Activated naive CD8-positive, alpha-beta T cell treated with anti-CD3 and anti-CD28 coated beads, Interleukin-2, amount 50 U/mL, for 24 hours (primary cell): ENCODE measurements at regions not wholly inside any gene's neighbourhood (a gene's known extent, or its start where the extent isn't known, plus 50 kb on each side); places are given as distances from the start of the nearest gene placed in this dataset.

Experiments used
- ATAC-seq: fragments of 150-1000 bp; cut with Tn5 transposase; one replicate; pipeline ENCODE4 v1.10.0; 2021
- DNase-seq: peaks from one replicate; pipeline ENCODE4 v3.0.0; 2021
- H3K27ac Mint-ChIP-seq: one replicate; pipeline ENCODE4 v1.8.0; 2021; ENCODE audit warnings: mild to moderate bottlenecking, mixed read lengths
- H3K27me3 Mint-ChIP-seq: one replicate; pipeline ENCODE4 v1.8.0; 2021; ENCODE audit warnings: mixed read lengths
- H3K36me3 Mint-ChIP-seq: one replicate; pipeline ENCODE4 v1.8.0; 2021; ENCODE audit warnings: low read depth, mixed read lengths
- H3K4me1 Mint-ChIP-seq: one replicate; pipeline ENCODE4 v1.8.0; 2021; ENCODE audit warnings: mixed read lengths
- H3K4me3 Mint-ChIP-seq: one replicate; pipeline ENCODE4 v1.8.0; 2021; ENCODE audit warnings: mild to moderate bottlenecking, moderate library complexity, mixed read lengths
- H3K9me3 Mint-ChIP-seq: one replicate; pipeline ENCODE4 v1.8.0; 2021; ENCODE audit warnings: mixed read lengths

- ATAC-seq (no peak), DNase-seq (no peak)
- Mint-ChIP-seq H3K27ac (no peak overlapping the region), H3K27me3 (peaks cover 2% of the 10 kb centered on the region), H3K4me1 (no peaks in the 10 kb centered on the region), H3K4me3 (no peak overlapping the region), H3K9me3 (no peaks in the 10 kb centered on the region), H3K36me3 (no peaks in the 10 kb centered on the region)
Observed at GRCh38 chr10:28965937-28966336, 288.6 kb downstream of the BAMBI start.

DNA sequence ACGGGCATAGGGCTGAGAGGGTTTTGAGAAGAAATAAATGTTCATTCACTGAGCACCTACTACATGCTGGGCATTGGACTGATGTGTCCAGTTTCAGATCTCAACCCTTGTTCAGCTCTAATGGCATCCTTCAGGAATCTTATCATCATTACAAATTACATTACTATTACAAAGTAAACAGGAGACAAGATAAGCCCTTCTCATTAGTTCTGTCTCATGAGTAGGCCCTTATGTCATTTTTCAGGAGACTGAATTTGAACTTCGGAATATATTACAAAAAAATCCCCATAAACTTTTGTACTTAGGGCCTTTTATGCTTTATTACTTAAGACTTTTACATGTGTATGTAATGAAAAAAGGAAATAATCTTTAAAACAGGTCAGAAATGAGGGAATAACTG is 289.7 kb downstream of the BAMBI start:
- H3K4me1 Mint-ChIP-seq = no peaks in the 10 kb centered on the region
- peaks cover 2% of the 10 kb centered on the region for H3K27me3 Mint-ChIP-seq
- no peak overlapping the region for H3K4me3 Mint-ChIP-seq
- ATAC-seq (no peak), DNase-seq (no peak)
- no peaks in the 10 kb centered on the region for H3K36me3 Mint-ChIP-seq
- H3K27ac Mint-ChIP-seq = no peak overlapping the region
- H3K9me3 Mint-ChIP-seq = no peaks in the 10 kb centered on the region

- Mint-ChIP-seq H3K36me3 (no peaks in the 10 kb centered on the region), H3K27me3 (peaks cover 2% of the 10 kb centered on the region), H3K4me1 (no peaks in the 10 kb centered on the region), H3K9me3 (no peaks in the 10 kb centered on the region), H3K4me3 (no peak overlapping the region), H3K27ac (no peak overlapping the region)
- no peak for ATAC-seq
- no peak for DNase-seq
Observed at GRCh38 chr10:28969413-28969812, 292.1 kb downstream of the BAMBI start.

GRCh38 chr10:28970231-28970630 is 292.9 kb downstream of the BAMBI start:
- no peak overlapping the region for H3K4me3 Mint-ChIP-seq
- no peak for DNase-seq
- peaks cover 2% of the 10 kb centered on the region for H3K27me3 Mint-ChIP-seq
- no peak for ATAC-seq
- H3K4me1 Mint-ChIP-seq = no peaks in the 10 kb centered on the region
- H3K27ac Mint-ChIP-seq = no peak overlapping the region
- no peaks in the 10 kb centered on the region for H3K36me3 Mint-ChIP-seq
- H3K9me3 Mint-ChIP-seq = no peaks in the 10 kb centered on the region

- Mint-ChIP-seq H3K4me1 (no peaks in the 10 kb centered on the region), H3K27ac (no peak overlapping the region), H3K36me3 (no peaks in the 10 kb centered on the region), H3K9me3 (no peaks in the 10 kb centered on the region), H3K4me3 (no peak overlapping the region), H3K27me3 (no peaks in the 10 kb centered on the region)
- no peak for ATAC-seq
- no peak for DNase-seq
Observed at GRCh38 chr10:28971255-28971654, 293.9 kb downstream of the BAMBI start.

- ATAC-seq = no peak
Observed at GRCh38 chr10:28971764-28972163, 294.4 kb downstream of the BAMBI start.

DNA sequence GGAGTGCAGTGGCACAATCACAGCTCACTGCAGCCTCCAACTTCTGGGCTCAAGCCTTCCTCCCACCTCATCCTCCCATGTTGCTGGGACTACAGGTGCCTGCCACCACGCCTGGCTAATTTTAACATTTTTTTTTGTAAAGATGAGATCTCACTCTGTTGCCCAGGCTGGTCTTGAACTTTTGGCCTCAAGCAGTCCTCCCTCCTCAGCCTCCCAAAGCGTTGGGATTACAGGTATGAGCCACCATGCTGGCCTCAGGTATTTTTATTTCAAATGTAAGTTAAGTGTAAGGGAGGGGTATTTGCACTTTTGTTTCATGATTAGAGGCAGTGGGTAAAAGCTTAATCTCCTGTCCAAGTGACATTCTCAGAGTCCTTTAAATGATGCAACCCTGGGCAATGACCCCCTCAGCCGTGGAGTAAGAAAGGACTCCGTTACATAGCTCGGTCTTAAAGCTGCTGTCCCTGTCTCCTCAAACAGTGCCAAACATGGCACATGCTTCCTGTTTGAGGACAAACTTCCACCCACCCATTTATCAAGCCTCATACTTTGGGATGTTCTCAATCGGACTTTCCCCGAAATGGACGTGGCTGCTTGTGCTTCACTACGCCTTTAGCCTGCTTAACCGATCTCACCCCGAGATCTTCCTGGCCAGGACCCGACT is 296.1 kb downstream of the BAMBI start:
- Mint-ChIP-seq H3K9me3 (peaks cover 5% of the 10 kb centered on the region), H3K4me1 (no peaks in the 10 kb centered on the region), H3K27ac (no peak overlapping the region), H3K36me3 (no peaks in the 10 kb centered on the region), H3K27me3 (peaks cover 9% of the 10 kb centered on the region), H3K4me3 (no peak overlapping the region)
- ATAC-seq (no peak), DNase-seq (no peak)

More at GRCh38 chr10:28971764-28972163, 294.4 kb downstream of the BAMBI start:
- Mint-ChIP-seq H3K4me3 (no peak overlapping the region), H3K9me3 (no peaks in the 10 kb centered on the region), H3K36me3 (no peaks in the 10 kb centered on the region), H3K4me1 (no peaks in the 10 kb centered on the region), H3K27me3 (no peaks in the 10 kb centered on the region), H3K27ac (no peak overlapping the region)
- DNase-seq = no peak

GRCh38 chr10:28975891-28976531 is 298.7 kb downstream of the BAMBI start:
- no peaks in the 10 kb centered on the region for H3K4me1 Mint-ChIP-seq
- no peak for ATAC-seq
- peaks cover 10% of the 10 kb centered on the region for H3K27me3 Mint-ChIP-seq
- H3K4me3 Mint-ChIP-seq = no peak overlapping the region
- H3K27ac Mint-ChIP-seq = no peak overlapping the region
- H3K36me3 Mint-ChIP-seq = no peaks in the 10 kb centered on the region
- peaks cover 5% of the 10 kb centered on the region for H3K9me3 Mint-ChIP-seq
- no peak for DNase-seq

DNA sequence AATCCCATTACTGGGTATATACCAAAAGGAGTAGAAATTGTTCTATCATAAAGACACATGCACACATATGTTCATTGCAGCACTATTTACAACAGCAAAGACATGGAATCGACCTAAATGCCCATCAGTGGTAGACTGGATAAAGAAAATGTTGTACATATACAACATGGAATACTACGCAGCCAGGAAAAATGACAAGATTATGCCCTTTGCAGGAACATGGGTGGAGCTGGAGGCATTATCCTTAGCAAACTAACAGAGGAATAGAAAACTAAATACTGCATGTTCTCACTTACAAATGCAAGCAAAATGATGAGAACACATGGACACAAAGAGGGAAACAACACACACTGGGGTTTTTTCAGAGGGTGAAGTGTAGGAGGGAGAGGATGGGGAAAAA is 300.2 kb downstream of the BAMBI start:
- Mint-ChIP-seq H3K36me3 (no peaks in the 10 kb centered on the region), H3K4me3 (no peak overlapping the region), H3K9me3 (peaks cover 5% of the 10 kb centered on the region), H3K27me3 (peaks cover 10% of the 10 kb centered on the region), H3K4me1 (no peaks in the 10 kb centered on the region), H3K27ac (no peak overlapping the region)
- DNase-seq = no peak
- ATAC-seq = no peak

GRCh38 chr10:28980264-28980663 is 302.9 kb downstream of the BAMBI start:
- ATAC-seq (no peak), DNase-seq (no peak)
- H3K4me3 Mint-ChIP-seq = no peak overlapping the region
- no peaks in the 10 kb centered on the region for H3K4me1 Mint-ChIP-seq
- peaks cover 5% of the 10 kb centered on the region for H3K9me3 Mint-ChIP-seq
- H3K36me3 Mint-ChIP-seq = no peaks in the 10 kb centered on the region
- peaks cover 12% of the 10 kb centered on the region for H3K27me3 Mint-ChIP-seq
- H3K27ac Mint-ChIP-seq = no peak overlapping the region

- Mint-ChIP-seq H3K27me3 (peaks cover 12% of the 10 kb centered on the region), H3K9me3 (peaks cover 5% of the 10 kb centered on the region), H3K27ac (no peak overlapping the region), H3K4me3 (no peak overlapping the region), H3K36me3 (no peaks in the 10 kb centered on the region), H3K4me1 (no peaks in the 10 kb centered on the region)
- DNase-seq (no peak), ATAC-seq (no peak)
Observed at GRCh38 chr10:28981007-28981406, 303.7 kb downstream of the BAMBI start.

DNA sequence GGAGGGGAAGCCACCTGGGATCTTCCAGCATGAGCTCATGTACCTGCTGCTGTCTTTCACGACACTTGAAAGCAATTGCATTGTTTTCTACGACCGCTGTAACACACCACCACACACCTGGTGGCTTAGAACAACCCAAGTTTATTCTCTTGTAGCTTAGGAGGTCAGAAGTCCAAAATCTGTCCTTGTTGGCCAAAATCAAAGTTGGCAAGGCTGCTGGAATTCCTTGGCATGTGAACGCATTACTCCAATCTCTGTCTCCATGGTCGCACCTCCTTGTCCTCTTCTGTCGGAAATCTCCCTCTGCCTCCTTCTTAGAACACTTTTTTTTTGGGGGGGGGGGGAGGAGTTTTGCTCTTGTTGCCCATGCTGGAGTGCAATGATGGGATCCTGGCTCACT is 305.7 kb downstream of the BAMBI start:
- Mint-ChIP-seq H3K27me3 (peaks cover 5% of the 10 kb centered on the region), H3K4me1 (no peaks in the 10 kb centered on the region), H3K36me3 (no peaks in the 10 kb centered on the region), H3K9me3 (no peaks in the 10 kb centered on the region), H3K27ac (no peak overlapping the region), H3K4me3 (no peak overlapping the region)
- DNase-seq (no peak), ATAC-seq (no peak)

GRCh38 chr10:28983799-28984198 is 305.1 kb upstream of the LYZL1 start:
- Mint-ChIP-seq H3K9me3 (no peaks in the 10 kb centered on the region), H3K27ac (no peak overlapping the region), H3K4me1 (no peaks in the 10 kb centered on the region), H3K27me3 (peaks cover 2% of the 10 kb centered on the region), H3K36me3 (no peaks in the 10 kb centered on the region), H3K4me3 (no peak overlapping the region)
- no peak for ATAC-seq
- DNase-seq = no peak

DNA sequence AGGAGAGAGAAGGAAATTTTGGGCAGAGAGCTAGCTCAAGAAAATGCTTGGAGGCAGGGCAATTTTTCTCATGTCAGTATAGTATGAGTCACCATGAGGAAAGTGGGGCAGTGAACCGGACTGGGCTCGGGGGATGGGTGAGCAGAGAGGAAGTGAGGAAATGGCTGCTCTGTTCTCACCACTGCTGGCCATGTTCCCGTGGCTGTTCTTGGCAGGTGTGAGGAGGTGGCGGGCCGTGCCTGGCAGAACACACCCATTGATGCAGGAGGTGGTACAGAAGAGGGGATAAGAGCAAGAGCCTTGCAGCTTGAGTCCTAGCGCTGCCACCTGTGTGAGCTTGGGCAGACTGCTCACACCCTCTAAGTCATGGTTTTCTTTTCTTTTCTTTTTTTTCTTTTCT is 304.4 kb upstream of the LYZL1 start:
- DNase-seq (no peak), ATAC-seq (no peak)
- H3K4me3 Mint-ChIP-seq = no peak overlapping the region
- no peaks in the 10 kb centered on the region for H3K36me3 Mint-ChIP-seq
- no peak overlapping the region for H3K27ac Mint-ChIP-seq
- H3K4me1 Mint-ChIP-seq = no peaks in the 10 kb centered on the region
- no peaks in the 10 kb centered on the region for H3K9me3 Mint-ChIP-seq
- peaks cover 2% of the 10 kb centered on the region for H3K27me3 Mint-ChIP-seq

DNA sequence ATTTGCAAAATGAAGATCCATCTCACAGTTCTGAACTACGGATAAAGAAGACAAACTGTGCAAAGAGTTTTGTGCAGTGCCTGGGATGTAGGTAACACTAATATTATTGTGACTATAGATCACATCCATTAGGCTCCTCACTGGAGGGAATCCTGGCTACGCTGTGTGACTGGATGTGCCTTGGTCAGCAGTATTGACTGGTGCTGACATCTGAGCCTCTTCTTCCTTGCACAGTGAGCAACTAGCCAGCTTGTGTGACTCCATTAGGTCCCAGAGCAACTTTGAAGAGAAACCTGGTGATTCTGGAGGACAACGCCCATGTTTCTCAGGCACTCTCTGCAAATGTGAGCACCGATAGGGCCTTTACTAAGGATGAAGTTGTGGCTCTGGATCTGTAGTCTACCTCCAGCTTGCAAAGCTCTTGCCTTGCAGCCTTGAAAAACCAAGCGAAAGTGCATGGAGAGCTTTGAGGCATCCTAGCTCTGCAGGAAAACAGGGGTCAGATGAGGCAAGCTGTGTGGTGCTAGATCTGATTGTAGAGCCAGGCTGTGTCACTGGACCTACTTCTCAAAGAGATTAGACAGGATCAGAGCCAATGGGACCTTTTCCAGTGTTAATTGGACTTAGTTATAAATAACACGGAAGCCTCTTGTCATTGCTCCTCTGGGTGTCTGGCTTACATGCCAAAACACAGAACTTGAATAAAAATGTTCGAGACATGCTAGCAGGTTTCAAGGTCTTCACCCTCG is 303.6 kb upstream of the LYZL1 start:
- no peaks in the 10 kb centered on the region for H3K9me3 Mint-ChIP-seq
- H3K4me3 Mint-ChIP-seq = no peak overlapping the region
- no peak overlapping the region for H3K27ac Mint-ChIP-seq
- no peak for DNase-seq
- H3K36me3 Mint-ChIP-seq = no peaks in the 10 kb centered on the region
- H3K4me1 Mint-ChIP-seq = no peaks in the 10 kb centered on the region
- H3K27me3 Mint-ChIP-seq = peaks cover 2% of the 10 kb centered on the region
- ATAC-seq = no peak
